Right lobe of liver (tissue), 4 donors: ENCODE measurements at regions not wholly inside any gene's neighbourhood (a gene's known extent, or its start where the extent isn't known, plus 50 kb on each side); places are given as distances from the start of the nearest gene placed in this dataset.

Experiments
- CTCF ChIP-seq, 4 donors: fragments of 200-600 bp in 3 of 4; fragments of 450-650 bp in 1 of 4; IDR thresholded peaks; one replicate each; pipeline versions ENCODE4 v1.5.1 to v1.8.0; 2016 to 2022; ENCODE audit warnings: antibody characterized with exemption in 4 of 4, mild to moderate bottlenecking in 2 of 4
- POLR2A ChIP-seq: fragments of 450-650 bp; IDR thresholded peaks from one replicate; pipeline ENCODE4 v1.6.1; 2017; ENCODE audit warnings: antibody characterized with exemption, mild to moderate bottlenecking
- donor health status: DM: no; HTN: no; CAD: no.
- donor health status: DM: no; HTN: no; CAD: no.
- donor health status: DM: no; HTN: yes; CAD: no.

DNA sequence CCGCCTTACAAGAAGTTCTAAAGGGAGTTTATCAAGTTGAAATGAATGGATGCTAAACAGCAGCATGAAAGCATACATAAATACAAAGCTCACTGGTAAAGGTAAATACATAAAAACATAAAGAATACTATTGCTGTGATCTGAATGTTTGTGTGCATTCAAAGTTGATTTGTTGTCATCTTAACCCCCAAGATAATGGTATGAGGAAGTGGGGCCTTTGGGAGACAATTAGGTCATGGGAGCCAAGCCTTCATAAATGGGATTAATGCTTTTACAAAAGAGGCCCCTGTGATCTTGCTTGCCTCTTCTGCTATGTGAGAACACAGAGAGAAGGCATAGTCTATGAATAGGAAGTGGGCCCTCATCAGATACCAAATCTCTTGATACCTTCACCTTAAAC, 209.0 kb upstream of the SAMSN1 start:
- TF ChIP-seq CTCF (IDR thresholded peaks at IDR 0.05) (no peak), POLR2A (no peak)
